GM19452 (cell line): ENCODE measurements at regions not wholly inside any gene's neighbourhood (a gene's known extent, or its start where the extent isn't known, plus 50 kb on each side); places are given as distances from the start of the nearest gene placed in this dataset.
"Not testable (repeated sequence)": the region's sequence is repeated elsewhere in the genome, so short reads cannot be mapped to it uniquely, and the experiment has no call there.

Experiments used
- ATAC-seq: cut with Tn5 transposase; IDR thresholded peaks from one replicate; pipeline ENCODE4 v1.9.1; 2021; ENCODE audit not compliant: unreplicated experiment

DNA sequence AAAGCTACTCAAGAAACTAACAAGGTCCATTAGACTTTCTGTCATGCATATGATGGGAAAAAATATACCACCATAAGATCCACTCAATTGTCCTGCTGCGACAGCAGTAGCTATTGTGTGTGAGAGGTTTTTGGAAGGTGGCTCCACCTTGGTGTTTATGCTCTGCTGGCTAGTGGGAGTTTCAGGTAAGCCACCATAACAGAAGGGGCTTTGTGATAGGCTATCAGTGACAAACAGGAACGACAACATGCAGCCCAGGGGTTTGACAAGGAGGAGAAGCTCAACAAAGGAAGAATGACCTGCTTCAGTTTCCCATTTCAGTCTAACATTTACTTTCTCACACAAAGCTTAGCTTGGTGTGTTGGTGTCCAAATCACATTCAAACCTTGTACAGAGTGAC, 182.6 kb downstream of the ATOH1 start:
- ATAC-seq: no peak

DNA sequence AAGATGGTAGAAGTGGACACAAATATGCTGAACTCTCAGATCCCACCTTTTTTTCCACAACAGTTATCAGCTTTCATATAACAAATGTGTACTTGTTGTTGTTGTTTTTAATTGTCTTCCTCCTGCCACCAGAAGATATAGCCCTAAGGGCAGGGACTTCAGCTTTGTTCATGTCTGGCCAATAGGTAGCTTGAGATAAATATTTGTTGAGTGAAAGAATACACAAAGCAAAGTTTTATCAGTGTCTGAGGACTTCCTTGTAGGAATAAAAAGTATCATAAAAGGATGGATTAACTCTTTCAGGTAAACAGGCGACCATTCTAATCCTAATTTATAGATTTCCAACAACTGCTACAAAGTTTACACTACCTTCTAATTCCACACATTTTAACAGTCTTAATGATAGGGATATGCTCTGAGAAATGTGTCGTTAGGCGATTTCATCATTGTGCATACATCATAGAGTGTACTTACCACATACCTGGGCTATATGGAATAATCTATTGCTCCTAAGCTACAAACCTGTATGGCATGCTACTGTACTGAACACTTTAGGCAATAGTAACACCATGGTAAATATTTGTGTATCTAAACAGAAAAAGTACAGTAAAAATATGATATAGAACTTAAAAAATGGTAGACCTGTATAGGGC, 186.1 kb downstream of the ATOH1 start:
- ATAC-seq: no peak

DNA sequence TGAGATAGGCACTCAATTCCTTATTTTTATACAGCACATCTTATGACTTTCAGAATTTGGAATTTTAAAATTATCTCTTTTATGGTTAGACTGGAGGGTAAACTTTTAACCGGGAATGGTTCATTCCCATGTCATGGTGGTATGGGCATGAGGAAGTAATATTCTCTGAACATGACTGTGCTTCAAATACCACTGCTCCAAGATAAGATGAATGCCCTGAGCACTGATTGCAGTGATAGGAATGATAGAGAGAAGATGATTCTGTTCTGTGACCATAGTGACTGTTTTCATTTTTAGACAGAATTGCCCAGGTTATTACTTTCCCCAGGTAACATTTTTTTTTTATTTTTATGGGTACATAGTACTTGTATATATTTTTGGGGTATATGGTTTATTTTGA, 187.4 kb downstream of the ATOH1 start:
- ATAC-seq: no peak

DNA sequence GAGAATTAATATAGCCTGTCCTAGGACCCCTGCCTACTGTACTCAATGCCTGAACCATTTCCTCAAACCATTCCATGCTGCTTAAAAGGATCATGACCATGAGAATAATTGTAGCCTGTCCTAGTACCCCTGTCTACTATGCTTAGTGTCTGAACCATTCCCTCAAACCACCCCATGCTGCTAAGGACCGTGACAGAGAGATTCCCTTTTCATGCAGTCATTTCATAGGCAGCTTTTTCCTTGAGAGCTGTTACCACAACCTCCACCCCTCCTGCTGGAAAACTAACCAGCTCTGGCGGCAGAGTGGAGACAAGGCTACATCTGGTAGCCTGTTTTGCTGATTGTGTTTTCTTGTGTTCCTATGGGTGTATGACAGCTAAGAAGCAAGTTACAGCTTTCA, 174.9 kb upstream of the SMARCAD1 start:
- ATAC-seq: no peak

DNA sequence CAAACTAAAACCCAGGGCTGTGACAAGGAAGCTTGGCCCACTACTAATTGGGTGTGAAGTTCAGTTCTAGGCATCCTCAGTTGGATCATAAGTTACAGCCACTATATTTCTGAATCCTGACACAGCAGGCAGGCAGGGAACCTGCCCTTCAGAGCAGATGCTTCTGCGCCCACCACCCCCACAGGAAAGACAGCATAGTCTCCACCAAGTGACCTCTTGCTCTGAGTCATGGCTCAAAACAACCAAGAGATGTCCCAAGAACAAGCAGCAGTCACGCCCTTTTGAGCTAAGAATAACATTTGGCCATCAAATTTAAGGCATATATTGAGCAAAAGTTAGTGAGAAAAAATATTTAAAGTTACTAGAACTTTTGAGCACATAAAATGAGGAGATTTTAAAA, 170.7 kb upstream of the SMARCAD1 start:
- peak; percentile 61 for ATAC-seq

DNA sequence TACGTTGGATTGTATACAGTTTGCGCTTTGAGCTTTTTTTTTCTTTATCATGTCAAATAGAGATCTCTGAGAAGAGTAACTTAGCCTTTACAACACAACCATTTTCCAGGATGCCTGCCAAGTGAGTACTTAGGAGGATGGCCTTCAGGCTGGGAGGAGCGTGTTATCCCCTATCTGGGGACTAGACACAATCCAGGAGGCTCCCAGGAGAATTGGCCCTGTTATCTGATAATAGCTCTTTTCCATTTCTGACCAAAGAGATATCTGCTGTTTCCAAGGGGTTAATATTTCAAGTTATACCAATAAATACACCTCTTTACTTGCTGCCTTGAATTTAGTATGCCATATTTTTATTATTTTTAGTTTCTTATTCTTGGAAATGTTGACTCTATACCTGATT, 169.5 kb upstream of the SMARCAD1 start:
- ATAC-seq: no peak

DNA sequence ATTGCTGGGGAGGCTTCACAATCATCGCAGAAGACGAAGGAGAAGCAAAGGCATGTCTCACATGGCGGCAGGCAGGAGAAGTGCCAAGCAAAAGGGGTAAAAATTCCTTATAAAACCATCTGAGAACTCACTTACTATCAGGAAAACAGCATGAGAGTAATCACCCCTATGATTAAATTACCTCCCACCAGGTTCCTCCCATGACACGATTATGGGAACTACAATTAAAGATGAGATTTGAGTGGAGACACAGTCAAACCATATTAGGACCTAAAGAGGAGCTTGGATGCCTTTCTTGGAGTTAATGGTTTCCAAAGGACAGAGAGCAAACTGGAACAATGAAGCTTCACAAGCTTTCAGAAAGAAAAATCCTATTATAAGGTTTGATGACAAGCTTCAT, 168.4 kb upstream of the SMARCAD1 start:
- ATAC-seq: no peak

DNA sequence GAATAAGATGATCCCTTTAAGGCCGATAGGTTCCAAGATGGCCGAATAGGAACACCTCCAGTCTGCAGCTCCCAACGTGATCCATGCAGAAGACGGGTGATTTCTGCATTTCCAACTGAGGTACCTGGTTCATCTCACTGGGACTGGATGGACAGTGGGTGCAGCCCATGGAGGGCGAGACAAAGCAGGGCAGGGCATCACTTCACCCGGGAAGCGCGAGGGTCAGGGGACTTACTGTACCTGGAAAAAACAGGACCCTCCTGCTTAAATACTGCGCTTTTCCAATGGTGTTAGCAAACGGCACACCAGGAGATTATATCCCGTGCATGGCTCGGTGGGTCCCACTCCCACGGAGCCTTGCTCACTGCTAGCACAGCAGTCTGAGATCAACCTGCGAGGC, 163.2 kb upstream of the SMARCAD1 start:
- ATAC-seq: not testable (repeated sequence)

DNA sequence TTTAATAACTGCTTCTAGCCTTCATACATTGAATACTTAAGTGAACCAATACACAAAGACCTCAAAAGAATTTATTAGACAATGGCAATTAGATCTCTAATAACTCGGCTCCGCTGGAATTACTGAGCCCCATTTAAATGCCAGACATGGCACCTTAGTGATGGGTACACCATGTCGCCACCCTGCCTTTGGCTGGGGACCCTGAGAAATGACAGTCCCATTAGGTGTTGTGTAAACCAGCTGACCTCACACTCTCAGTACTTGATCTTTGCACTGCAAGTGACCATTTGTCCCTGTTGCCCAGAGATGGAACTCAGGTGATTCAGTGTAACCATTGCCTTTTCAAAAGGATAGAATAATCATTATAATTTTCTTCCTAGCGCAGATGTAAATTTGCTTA, 144.6 kb upstream of the SMARCAD1 start:
- no peak for ATAC-seq

DNA sequence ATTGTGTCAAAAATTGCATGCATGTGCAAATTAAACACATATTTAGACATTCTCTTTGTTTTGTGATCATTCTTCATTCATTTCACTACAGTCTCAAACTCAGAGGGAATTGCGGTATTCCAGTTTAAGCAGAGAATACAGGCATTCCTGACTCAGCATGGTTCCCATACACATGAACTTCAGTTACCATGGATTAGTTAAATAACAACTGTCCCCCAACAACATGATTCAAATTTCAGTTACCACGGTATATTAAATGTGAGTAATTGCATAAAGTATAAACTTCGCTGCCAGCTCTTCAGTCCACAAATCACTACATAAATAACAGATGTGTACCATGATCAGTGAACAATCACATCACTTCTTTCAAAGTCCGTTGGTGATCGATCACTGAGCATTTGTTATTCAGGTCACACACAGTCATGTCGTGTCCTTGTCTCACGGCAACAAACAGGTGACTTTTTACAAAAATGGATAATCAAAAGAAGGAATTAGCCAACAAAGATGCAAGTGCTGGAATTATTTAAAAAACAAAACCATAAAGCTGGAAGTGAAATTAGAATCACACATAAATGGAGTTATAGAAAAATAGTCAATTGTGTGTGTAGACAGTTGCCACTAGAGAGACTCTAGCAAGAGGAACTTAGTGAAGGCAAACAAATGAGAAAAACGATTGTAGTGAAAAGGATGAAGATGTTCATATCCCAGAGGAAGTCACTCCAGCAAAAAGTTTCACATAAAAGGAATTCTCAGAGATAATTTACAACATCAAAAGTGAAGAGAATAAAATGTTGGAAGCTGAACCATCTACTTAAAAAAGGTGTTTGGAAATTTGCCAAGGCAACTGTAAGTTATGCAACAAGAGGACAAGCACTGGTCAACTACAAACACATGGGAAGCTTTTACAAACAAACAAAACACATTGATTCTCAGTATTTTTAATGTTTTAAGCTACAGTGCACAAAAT, 138.6 kb upstream of the SMARCAD1 start:
- ATAC-seq: no peak

DNA sequence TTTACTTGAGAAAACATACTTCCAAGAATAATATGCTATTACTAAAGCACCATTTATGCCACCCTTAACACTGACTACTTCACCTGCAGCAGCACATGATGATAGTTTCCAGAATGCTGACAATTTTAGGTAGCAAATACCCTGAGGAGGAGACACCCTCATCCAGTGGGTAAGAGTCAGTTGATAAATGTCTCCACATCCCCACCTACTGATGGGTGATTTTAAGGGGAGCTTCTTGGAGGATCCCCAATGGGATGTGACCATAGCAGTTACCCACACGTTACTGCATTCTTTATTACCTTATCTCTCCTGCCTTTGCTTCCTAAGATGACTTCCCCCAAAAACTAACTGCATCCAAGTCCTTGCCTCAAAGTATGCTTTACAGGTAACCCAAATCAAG, 131.2 kb upstream of the SMARCAD1 start:
- no peak for ATAC-seq

DNA sequence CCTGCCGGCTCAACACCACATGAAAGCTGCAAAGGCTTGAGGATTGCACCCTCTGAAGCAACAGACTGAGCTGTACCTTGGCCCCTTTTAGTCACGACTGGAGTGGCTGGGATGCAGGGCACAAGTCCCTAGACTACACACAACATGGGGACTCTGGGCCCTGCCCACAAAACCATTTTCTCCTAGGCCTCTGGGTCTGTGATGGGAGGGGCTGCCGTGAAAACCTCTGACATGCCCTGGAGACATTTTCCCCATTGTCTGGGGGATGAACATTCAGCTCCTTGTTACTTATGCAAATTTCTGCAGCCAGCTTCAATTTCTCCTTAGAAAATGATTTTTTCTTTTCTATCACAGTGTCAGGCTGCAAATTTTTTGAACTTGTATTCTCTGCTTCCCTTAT, 123.5 kb upstream of the SMARCAD1 start:
- no peak for ATAC-seq

DNA sequence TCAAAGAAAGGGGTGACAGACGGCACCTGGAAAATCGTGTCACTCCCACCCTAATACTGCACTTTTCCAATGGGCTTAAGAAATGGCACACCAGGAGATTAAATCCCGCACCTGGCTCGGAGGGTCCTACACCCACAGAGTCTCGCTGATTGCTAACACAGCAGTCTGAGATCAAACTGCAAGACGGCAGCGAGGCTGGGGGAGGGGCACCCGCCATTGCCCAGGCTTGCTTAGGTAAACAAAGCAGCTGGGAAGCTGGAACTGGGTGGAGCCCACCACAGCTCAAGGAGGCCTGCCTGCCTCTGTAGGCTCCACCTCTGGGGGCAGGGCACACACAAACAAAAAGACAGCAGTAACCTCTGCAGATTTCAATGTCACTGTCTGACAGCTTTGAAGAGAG, 108.5 kb upstream of the SMARCAD1 start:
- not testable (repeated sequence) for ATAC-seq

DNA sequence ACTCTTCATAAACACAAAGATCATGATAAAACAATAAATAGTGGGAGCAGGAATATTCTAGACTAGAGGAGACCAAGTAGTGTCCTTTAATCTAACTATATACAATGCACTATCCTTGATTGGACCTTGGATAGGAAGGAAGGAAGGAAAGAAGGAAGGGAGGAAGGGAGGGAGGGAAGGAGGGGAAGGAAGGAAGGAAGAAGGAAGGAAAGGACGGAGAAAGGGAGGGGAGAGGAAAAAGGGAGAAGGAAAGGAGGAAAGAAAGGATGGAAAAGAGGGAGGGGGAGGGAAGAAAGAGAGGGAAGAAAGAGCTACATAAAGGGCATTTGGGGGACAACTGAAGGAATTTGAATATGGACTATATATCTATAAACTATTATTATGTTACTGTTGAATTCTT, 95.0 kb upstream of the SMARCAD1 start:
- ATAC-seq: no peak

DNA sequence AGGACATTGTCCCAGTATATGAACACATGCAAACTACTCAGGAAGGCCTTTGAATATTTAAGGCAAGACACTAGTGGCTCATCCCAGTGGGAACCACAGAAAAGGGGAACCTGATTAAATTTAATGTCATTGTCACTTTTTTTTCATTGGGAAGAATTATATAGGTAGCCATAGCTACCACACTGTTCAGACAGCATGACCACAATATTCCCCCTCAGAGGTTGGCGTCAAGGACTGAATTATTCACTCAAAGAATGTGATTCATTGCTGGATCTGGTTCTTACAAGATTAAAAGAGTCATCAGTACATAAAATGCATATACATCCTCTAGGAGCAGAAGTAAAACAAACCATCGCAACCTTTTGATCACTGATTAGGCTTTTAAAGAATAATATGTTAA, 92.0 kb upstream of the SMARCAD1 start:
- ATAC-seq: no peak

DNA sequence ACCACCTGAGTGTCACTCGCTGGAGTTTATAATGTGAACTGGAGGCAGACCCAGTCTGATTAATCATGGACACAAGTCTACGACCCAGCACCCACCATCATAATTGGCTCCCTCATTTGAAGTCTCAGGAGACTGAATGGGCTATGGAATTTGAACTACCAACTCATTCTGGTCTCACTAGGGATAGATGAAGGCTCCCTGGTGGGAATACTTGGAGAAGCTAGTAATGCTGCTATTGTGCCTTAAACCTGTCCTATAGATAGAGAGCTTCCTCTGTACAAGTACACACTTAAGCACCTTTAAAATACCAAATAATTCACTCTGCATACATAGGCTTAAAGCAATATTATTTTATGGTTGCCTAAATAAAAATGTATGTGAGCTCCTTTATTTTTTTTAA, 90.8 kb upstream of the SMARCAD1 start:
- ATAC-seq: no peak

DNA sequence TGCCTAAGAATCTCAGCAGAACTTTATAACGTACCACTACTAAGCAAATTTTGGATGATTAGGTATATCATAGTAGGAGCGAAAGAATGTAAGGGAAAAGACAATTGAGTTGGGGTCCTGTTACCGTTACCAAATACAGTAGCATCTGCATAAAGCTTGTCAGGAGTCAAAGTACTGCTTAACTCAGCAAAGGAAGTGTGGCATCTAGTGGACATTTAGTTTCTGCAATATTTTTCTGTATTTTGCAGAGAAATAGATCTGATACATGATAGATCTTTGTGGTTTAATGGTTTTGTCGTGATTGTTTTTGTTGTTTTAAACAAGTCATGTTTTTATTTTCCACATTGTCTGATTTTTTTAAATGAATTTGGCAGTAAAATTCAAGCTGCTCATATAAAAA, 81.0 kb upstream of the SMARCAD1 start:
- no peak for ATAC-seq

DNA sequence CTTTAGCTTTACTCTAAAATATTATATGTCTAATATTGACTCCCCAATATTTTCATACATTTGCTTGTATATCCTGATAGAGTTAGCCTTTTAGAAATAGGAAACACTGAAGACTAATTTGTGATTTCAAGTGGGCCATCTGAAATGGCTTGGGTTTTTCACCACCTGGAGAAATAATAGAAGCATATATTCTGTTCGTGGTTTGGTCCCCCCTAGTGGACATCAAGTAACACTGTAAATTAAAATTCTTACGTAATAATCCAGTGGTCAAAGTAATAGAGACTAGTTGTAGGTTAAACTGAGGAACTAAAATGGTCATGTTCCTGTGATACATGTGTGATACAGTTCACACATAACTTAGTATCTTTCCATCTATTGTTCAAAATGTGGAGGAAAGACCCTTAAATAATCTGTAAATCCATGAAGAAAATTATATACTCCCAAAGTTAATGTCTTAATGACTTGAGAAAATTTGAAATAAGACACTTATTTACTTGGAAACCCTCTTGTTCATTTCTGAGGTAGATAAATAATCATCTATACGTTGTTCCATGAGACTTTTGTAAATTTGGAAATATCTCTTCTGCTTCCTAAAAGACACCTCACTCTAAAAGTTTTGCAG, 79.8 kb upstream of the SMARCAD1 start:
- ATAC-seq: peak; percentile 67

DNA sequence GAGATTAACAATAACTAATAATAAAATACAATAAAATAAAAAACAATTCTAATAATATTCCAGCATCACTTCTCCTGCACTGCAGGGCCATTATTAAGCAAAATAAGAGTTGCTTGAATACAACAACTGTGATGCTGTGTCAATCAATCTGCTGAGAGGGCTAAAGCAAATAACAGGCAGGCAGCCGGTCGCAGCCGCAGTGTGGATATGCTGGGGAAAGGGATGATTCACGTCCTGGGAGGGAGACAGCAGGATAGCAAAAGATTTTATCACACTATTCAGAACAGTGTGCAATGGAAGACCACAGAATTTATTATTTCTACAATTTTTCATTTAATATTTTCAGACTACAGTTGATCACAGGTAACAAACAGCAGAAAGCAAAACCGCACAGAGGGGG, 76.5 kb upstream of the SMARCAD1 start:
- no peak for ATAC-seq

DNA sequence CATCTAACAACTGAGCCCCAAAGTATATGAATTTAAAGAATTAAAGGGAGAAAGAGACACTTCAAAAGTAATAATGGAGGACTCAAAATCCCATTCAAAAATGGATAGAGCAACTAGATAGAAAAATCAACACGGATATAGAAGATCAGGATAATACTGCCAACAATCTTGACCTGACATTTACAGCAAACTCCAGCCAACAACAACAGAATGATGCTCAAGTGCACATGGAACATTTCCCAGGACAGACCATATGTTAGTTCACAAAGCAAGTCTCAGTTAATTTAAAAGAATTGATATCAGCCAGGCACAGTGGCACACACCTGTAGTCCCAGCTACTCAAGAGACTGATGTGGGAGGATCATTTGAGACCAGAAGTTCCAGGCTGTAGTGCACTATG, 72.0 kb upstream of the SMARCAD1 start:
- no peak for ATAC-seq

DNA sequence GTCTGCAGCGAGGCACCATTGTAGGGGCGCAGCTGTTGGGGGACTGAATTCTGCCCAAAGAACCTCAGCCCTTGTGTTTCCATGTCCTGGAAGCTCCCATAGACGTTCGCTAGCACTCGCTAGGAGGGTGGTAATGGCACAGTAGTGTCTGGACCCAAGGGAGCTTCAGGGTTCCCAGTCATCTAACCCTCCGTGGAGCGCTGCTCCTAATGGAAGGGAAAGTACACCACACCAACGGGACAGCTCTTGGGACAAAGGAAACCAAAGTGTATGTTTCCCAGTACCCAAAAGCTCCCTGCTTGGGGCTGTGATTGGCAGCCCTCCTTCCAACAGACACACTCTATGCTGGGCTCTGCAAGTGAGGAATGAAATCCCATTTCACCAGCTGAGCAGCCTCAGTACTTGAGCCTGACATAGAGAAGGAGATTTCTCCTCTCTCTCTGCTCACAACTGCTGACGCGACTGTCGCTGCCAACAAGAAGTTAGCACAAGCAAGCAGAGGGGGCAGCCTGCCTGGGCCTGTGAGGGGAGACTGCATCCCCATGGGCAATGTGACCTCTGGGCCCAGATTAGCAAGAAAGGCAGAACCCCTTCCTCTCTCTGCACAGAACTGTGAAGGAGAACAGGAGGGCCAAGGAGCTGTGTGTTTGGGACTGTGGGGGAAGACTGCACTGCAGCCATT, 67.6 kb upstream of the SMARCAD1 start:
- ATAC-seq: no peak
